K562 (cell line): ENCODE measurements at regions not wholly inside any gene's neighbourhood (a gene's known extent, or its start where the extent isn't known, plus 50 kb on each side); places are given as distances from the start of the nearest gene placed in this dataset.

Experiments used
- CEBPG ChIP-seq, 3 experiments: fragments of 200-800 bp in 1 of 3; sonication (Bioruptor generic) in 1 of 3; sonication (generic) in 1 of 3; formaldehyde crosslinking in 1 of 3; IDR thresholded peaks in 2 of 3; conservative IDR thresholded peaks in 1 of 3; 2 replicates each; pipeline versions ENCODE4 v1.6.1 to v1.8.0; 2016 to 2022; ENCODE audit warnings: missing compliant biosample characterization in 2 of 3, missing genetic modification characterization in 2 of 3, mild to moderate bottlenecking in 1 of 3, missing genetic modification reagents in 1 of 3
- JUN ChIP-seq, 2 experiments: sonication (generic) in 1 of 2; formaldehyde crosslinking in 1 of 2; IDR thresholded peaks; 2 replicates each; pipeline versions ENCODE4 v1.6.1 to v1.8.0; 2012 to 2022; ENCODE audit warnings: borderline replicate concordance in 2 of 2, mild to moderate bottlenecking in 2 of 2, improper control_type of control experiment in 1 of 2, low read depth in 1 of 2, low read length in 1 of 2, missing genetic modification reagents in 1 of 2
- MCM3 ChIP-seq: fragments of 450-650 bp; IDR thresholded peaks from 2 replicates; pipeline ENCODE4 v1.6.1; 2016
- MTA2 ChIP-seq: fragments of 450-650 bp; IDR thresholded peaks from 2 replicates; pipeline ENCODE4 v1.6.1; 2016; ENCODE audit warnings: low read depth
- NCOA4 ChIP-seq: fragments of 450-650 bp; IDR thresholded peaks from 2 replicates; pipeline ENCODE4 v1.6.1; 2018; ENCODE audit warnings: mild to moderate bottlenecking; ENCODE audit not compliant: partially characterized antibody
- NFRKB ChIP-seq: fragments of 450-650 bp; IDR thresholded peaks from 2 replicates; pipeline ENCODE4 v1.6.1; 2016; ENCODE audit warnings: low read depth
- POLR2H ChIP-seq: IDR thresholded peaks from 2 replicates; pipeline ENCODE4 v1.6.1; 2016; ENCODE audit warnings: missing genetic modification characterization, low read depth, mild to moderate bottlenecking, control low read depth, missing compliant biosample characterization, moderate library complexity
- TBP ChIP-seq: optimal IDR thresholded peaks from 2 replicates; pipeline ENCODE3; 2011; ENCODE audit warnings: low read depth, low read length, improper control_type of control experiment
- TF ChIP-seq, protein P1 (sequence below): fragments of 250-450 bp; sonication (Bioruptor Pico); IDR thresholded peaks from 2 replicates; pipeline ENCODE4 v1.5.0; 2021; ENCODE audit warnings: mild to moderate bottlenecking, borderline replicate concordance
- TF ChIP-seq, protein P2 (sequence below): fragments of 450-650 bp; IDR thresholded peaks from 2 replicates; pipeline ENCODE4 v1.6.1; 2016; ENCODE audit warnings: low read depth, mild to moderate bottlenecking, moderate library complexity
- TF ChIP-seq, protein P3 (sequence below), 2 experiments: fragments of 450-650 bp; conservative IDR thresholded peaks; 2 replicates each; pipeline ENCODE4 v1.6.1; 2017; ENCODE audit warnings: mild to moderate bottlenecking in 2 of 2, moderate library complexity in 2 of 2
- TF ChIP-seq, protein P4 (sequence below): sonication (generic); formaldehyde crosslinking; IDR thresholded peaks from 2 replicates; pipeline ENCODE4 v1.8.1; 2023; ENCODE audit warnings: mild to moderate bottlenecking, missing genetic modification reagents

GRCh38 chr20:53738039-53738944, 144.7 kb upstream of the ZNF217 start (continued):
- TF ChIP-seq, protein P1, sequence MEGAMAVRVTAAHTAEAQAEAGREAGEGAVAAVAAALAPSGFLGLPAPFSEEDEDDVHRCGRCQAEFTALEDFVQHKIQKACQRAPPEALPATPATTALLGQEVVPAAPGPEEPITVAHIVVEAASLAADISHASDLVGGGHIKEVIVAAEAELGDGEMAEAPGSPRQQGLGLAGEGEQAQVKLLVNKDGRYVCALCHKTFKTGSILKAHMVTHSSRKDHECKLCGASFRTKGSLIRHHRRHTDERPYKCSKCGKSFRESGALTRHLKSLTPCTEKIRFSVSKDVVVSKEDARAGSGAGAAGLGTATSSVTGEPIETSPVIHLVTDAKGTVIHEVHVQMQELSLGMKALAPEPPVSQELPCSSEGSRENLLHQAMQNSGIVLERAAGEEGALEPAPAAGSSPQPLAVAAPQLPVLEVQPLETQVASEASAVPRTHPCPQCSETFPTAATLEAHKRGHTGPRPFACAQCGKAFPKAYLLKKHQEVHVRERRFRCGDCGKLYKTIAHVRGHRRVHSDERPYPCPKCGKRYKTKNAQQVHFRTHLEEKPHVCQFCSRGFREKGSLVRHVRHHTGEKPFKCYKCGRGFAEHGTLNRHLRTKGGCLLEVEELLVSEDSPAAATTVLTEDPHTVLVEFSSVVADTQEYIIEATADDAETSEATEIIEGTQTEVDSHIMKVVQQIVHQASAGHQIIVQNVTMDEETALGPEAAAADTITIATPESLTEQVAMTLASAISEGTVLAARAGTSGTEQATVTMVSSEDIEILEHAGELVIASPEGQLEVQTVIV, result no peak
- TF ChIP-seq, protein P2, sequence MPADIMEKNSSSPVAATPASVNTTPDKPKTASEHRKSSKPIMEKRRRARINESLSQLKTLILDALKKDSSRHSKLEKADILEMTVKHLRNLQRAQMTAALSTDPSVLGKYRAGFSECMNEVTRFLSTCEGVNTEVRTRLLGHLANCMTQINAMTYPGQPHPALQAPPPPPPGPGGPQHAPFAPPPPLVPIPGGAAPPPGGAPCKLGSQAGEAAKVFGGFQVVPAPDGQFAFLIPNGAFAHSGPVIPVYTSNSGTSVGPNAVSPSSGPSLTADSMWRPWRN, result no peak
- TF ChIP-seq MCM3 (no peak), MTA2 (no peak), JUN (IDR thresholded peaks at IDR 0.05; ENCODE audit: borderline replicate concordance, low read depth, low read length) (peak; percentile 7; the same call in 1 of the 2 replicates), JUN (CRISPR knock-in tag; IDR thresholded peaks at IDR 0.05; ENCODE audit: borderline replicate concordance) (no peak), TBP (peak; percentile 91), NCOA4 (no peak), CEBPG (CRISPR knock-in tag; IDR thresholded peaks at IDR 0.05) (no peak; the same call in 1 of the 2 replicates), CEBPG (tag; conservative IDR thresholded peaks at IDR 0.05 in 1 of 2, IDR thresholded peaks at IDR 0.05 in 1 of 2) (0 out of 4 replicates have a peak, but pooled peaks have one; percentile 25), NFRKB (peak; percentile 81; the same call in 1 of the 2 replicates), POLR2H (peak; percentile 71)
- TF ChIP-seq, protein P3, sequence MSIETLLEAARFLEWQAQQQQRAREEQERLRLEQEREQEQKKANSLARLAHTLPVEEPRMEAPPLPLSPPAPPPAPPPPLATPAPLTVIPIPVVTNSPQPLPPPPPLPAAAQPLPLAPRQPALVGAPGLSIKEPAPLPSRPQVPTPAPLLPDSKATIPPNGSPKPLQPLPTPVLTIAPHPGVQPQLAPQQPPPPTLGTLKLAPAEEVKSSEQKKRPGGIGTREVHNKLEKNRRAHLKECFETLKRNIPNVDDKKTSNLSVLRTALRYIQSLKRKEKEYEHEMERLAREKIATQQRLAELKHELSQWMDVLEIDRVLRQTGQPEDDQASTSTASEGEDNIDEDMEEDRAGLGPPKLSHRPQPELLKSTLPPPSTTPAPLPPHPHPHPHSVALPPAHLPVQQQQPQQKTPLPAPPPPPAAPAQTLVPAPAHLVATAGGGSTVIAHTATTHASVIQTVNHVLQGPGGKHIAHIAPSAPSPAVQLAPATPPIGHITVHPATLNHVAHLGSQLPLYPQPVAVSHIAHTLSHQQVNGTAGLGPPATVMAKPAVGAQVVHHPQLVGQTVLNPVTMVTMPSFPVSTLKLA (conservative IDR thresholded peaks at IDR 0.05), result peak in 1 of 2 experiments; percentile 25; a peak in 2 of 4 replicates
- TF ChIP-seq, protein P4, sequence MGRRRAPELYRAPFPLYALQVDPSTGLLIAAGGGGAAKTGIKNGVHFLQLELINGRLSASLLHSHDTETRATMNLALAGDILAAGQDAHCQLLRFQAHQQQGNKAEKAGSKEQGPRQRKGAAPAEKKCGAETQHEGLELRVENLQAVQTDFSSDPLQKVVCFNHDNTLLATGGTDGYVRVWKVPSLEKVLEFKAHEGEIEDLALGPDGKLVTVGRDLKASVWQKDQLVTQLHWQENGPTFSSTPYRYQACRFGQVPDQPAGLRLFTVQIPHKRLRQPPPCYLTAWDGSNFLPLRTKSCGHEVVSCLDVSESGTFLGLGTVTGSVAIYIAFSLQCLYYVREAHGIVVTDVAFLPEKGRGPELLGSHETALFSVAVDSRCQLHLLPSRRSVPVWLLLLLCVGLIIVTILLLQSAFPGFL (CRISPR knock-in tag), result no peak
